Central memory CD8-positive, alpha-beta T cell (primary cell): ENCODE measurements at regions not wholly inside any gene's neighbourhood (a gene's known extent, or its start where the extent isn't known, plus 50 kb on each side); places are given as distances from the start of the nearest gene placed in this dataset.
"Not testable (repeated sequence)": the region's sequence is repeated elsewhere in the genome, so short reads cannot be mapped to it uniquely, and the experiment has no call there.

Experiments
- ATAC-seq: fragments of 150-1000 bp; cut with Tn5 transposase; replicated peaks from 2 replicates; pipeline ENCODE4 v1.10.0; 2022; ENCODE audit warnings: mild to moderate bottlenecking, moderate FRiP score, moderate number of reproducible peaks; ENCODE audit not compliant: poor library complexity, severe bottlenecking; ENCODE audit errors: extremely low read depth
- DNase-seq, 2 donors: peaks; one replicate each; pipeline ENCODE4 v3.0.0; 2021; ENCODE audit warnings: low spot score in 2 of 2
- H3K27ac Mint-ChIP-seq: one replicate; pipeline ENCODE4 v1.8.0; 2022; ENCODE audit warnings: low read depth, mild to moderate bottlenecking, moderate library complexity, mixed read lengths
- H3K27me3 Mint-ChIP-seq: one replicate; pipeline ENCODE4 v1.8.0; 2022; ENCODE audit warnings: mixed read lengths
- H3K36me3 Mint-ChIP-seq: one replicate; pipeline ENCODE4 v1.8.0; 2022; ENCODE audit warnings: mild to moderate bottlenecking, moderate library complexity, mixed read lengths; ENCODE audit not compliant: insufficient read depth
- H3K4me1 Mint-ChIP-seq: one replicate; pipeline ENCODE4 v1.8.0; 2022; ENCODE audit warnings: mixed read lengths
- H3K4me3 Mint-ChIP-seq: one replicate; pipeline ENCODE4 v1.8.0; 2022; ENCODE audit warnings: mild to moderate bottlenecking, moderate library complexity, mixed read lengths
- H3K9me3 Mint-ChIP-seq: one replicate; pipeline ENCODE4 v1.8.0; 2022; ENCODE audit warnings: mixed read lengths

- no peak overlapping the region for H3K4me3 Mint-ChIP-seq
- ATAC-seq: no peak
- H3K36me3 Mint-ChIP-seq: no peaks in the 10 kb centered on the region
- peaks cover 13% of the 10 kb centered on the region for H3K9me3 Mint-ChIP-seq
- H3K27ac Mint-ChIP-seq: no peak overlapping the region
- no peaks in the 10 kb centered on the region for H3K27me3 Mint-ChIP-seq
- H3K4me1 Mint-ChIP-seq: no peaks in the 10 kb centered on the region
- DNase-seq: no peak
Observed at GRCh38 chr4:97038146-97038516, 1105.1 kb downstream of the STPG2 start.

GRCh38 chr4:97072666-97073065, 1070.6 kb downstream of the STPG2 start:
- DNase-seq (no peak), ATAC-seq (no peak)
- Mint-ChIP-seq H3K4me3 (no peak overlapping the region), H3K27ac (no peak overlapping the region), H3K27me3 (no peaks in the 10 kb centered on the region), H3K4me1 (no peaks in the 10 kb centered on the region), H3K36me3 (no peaks in the 10 kb centered on the region), H3K9me3 (peaks cover 8% of the 10 kb centered on the region)

- no peak overlapping the region for H3K27ac Mint-ChIP-seq
- no peaks in the 10 kb centered on the region for H3K27me3 Mint-ChIP-seq
- H3K4me1 Mint-ChIP-seq: no peaks in the 10 kb centered on the region
- H3K36me3 Mint-ChIP-seq: no peaks in the 10 kb centered on the region
- DNase-seq (no peak), ATAC-seq (no peak)
- H3K9me3 Mint-ChIP-seq: peaks cover 8% of the 10 kb centered on the region
- H3K4me3 Mint-ChIP-seq: no peak overlapping the region
Observed at GRCh38 chr4:97073194-97073593, 1070.1 kb downstream of the STPG2 start.

- H3K4me3 Mint-ChIP-seq: no peak overlapping the region
- DNase-seq: no peak
- no peaks in the 10 kb centered on the region for H3K27me3 Mint-ChIP-seq
- no peaks in the 10 kb centered on the region for H3K4me1 Mint-ChIP-seq
- peaks cover 8% of the 10 kb centered on the region for H3K9me3 Mint-ChIP-seq
- no peak for ATAC-seq
- no peaks in the 10 kb centered on the region for H3K36me3 Mint-ChIP-seq
- no peak overlapping the region for H3K27ac Mint-ChIP-seq
Observed at GRCh38 chr4:97074531-97074930, 1068.7 kb downstream of the STPG2 start.

- no peak overlapping the region for H3K4me3 Mint-ChIP-seq
- no peaks in the 10 kb centered on the region for H3K4me1 Mint-ChIP-seq
- H3K27me3 Mint-ChIP-seq: no peaks in the 10 kb centered on the region
- peaks cover 1% of the 10 kb centered on the region for H3K36me3 Mint-ChIP-seq
- ATAC-seq: no peak
- DNase-seq: no peak
- peaks cover 20% of the 10 kb centered on the region for H3K9me3 Mint-ChIP-seq
- H3K27ac Mint-ChIP-seq: no peak overlapping the region
Observed at GRCh38 chr4:97081951-97082350, 1061.3 kb downstream of the STPG2 start.

GRCh38 chr4:97097036-97097435, 1046.2 kb downstream of the STPG2 start:
- not testable (repeated sequence) for H3K4me3 Mint-ChIP-seq, H3K9me3 Mint-ChIP-seq, ATAC-seq, H3K27ac Mint-ChIP-seq, H3K4me1 Mint-ChIP-seq, DNase-seq, H3K36me3 Mint-ChIP-seq, H3K27me3 Mint-ChIP-seq

GRCh38 chr4:97101171-97101570, 1042.1 kb downstream of the STPG2 start:
- not testable (repeated sequence) for H3K4me3 Mint-ChIP-seq, H3K9me3 Mint-ChIP-seq, H3K27me3 Mint-ChIP-seq, H3K27ac Mint-ChIP-seq, H3K4me1 Mint-ChIP-seq, DNase-seq, H3K36me3 Mint-ChIP-seq, ATAC-seq

- Mint-ChIP-seq H3K27ac (no peak overlapping the region), H3K4me1 (no peaks in the 10 kb centered on the region), H3K36me3 (no peaks in the 10 kb centered on the region), H3K9me3 (no peaks in the 10 kb centered on the region), H3K4me3 (no peak overlapping the region), H3K27me3 (no peaks in the 10 kb centered on the region)
- no peak for ATAC-seq
- DNase-seq: no peak
Observed at GRCh38 chr4:97103252-97103651, 1040.0 kb downstream of the STPG2 start.

- H3K4me1 Mint-ChIP-seq: no peaks in the 10 kb centered on the region
- no peaks in the 10 kb centered on the region for H3K27me3 Mint-ChIP-seq
- no peak overlapping the region for H3K27ac Mint-ChIP-seq
- ATAC-seq: no peak
- peaks cover 6% of the 10 kb centered on the region for H3K9me3 Mint-ChIP-seq
- DNase-seq: no peak
- H3K36me3 Mint-ChIP-seq: no peaks in the 10 kb centered on the region
- no peak overlapping the region for H3K4me3 Mint-ChIP-seq
Observed at GRCh38 chr4:97104006-97104405, 1039.3 kb downstream of the STPG2 start.

GRCh38 chr4:97104666-97105065, 1038.6 kb downstream of the STPG2 start:
- H3K36me3 Mint-ChIP-seq: no peaks in the 10 kb centered on the region
- H3K27ac Mint-ChIP-seq: no peak overlapping the region
- peaks cover 7% of the 10 kb centered on the region for H3K9me3 Mint-ChIP-seq
- ATAC-seq (no peak), DNase-seq (no peak)
- H3K4me1 Mint-ChIP-seq: no peaks in the 10 kb centered on the region
- H3K4me3 Mint-ChIP-seq: no peak overlapping the region
- no peaks in the 10 kb centered on the region for H3K27me3 Mint-ChIP-seq

- Mint-ChIP-seq H3K36me3 (no peaks in the 10 kb centered on the region), H3K4me3 (no peak overlapping the region), H3K27me3 (no peaks in the 10 kb centered on the region), H3K27ac (no peak overlapping the region), H3K4me1 (no peaks in the 10 kb centered on the region), H3K9me3 (peaks cover 7% of the 10 kb centered on the region)
- DNase-seq (no peak), ATAC-seq (no peak)
Observed at GRCh38 chr4:97105347-97106099, 1037.8 kb downstream of the STPG2 start.

- H3K4me1 Mint-ChIP-seq: no peaks in the 10 kb centered on the region
- no peak for DNase-seq
- no peaks in the 10 kb centered on the region for H3K27me3 Mint-ChIP-seq
- ATAC-seq: no peak
- H3K36me3 Mint-ChIP-seq: no peaks in the 10 kb centered on the region
- no peak overlapping the region for H3K4me3 Mint-ChIP-seq
- no peak overlapping the region for H3K27ac Mint-ChIP-seq
- H3K9me3 Mint-ChIP-seq: peaks cover 7% of the 10 kb centered on the region
Observed at GRCh38 chr4:97106161-97106560, 1037.1 kb downstream of the STPG2 start.

GRCh38 chr4:97110506-97110905, 1032.8 kb downstream of the STPG2 start:
- H3K27me3 Mint-ChIP-seq: no peaks in the 10 kb centered on the region
- DNase-seq (no peak), ATAC-seq (no peak)
- peaks cover 7% of the 10 kb centered on the region for H3K9me3 Mint-ChIP-seq
- no peaks in the 10 kb centered on the region for H3K36me3 Mint-ChIP-seq
- no peak overlapping the region for H3K27ac Mint-ChIP-seq
- no peak overlapping the region for H3K4me3 Mint-ChIP-seq
- no peaks in the 10 kb centered on the region for H3K4me1 Mint-ChIP-seq
